ENCODE measurements at regions not wholly inside any gene's neighbourhood (a gene's known extent, or its start where the extent isn't known, plus 50 kb on each side); places are given as distances from the start of the nearest gene placed in this dataset.

- Mint-ChIP-seq H3K4me1 (no peaks in the 10 kb centered on the region), H3K27me3 (no peaks in the 10 kb centered on the region), H3K4me3 (no peak overlapping the region), H3K27ac (no peak overlapping the region), H3K36me3 (no peaks in the 10 kb centered on the region), H3K9me3 (no peaks in the 10 kb centered on the region)
- no peak for DNase-seq
- CTCF ChIA-PET, result no interaction called here
Measured at GRCh38 chr16:65878347-65878746, 488.1 kb upstream of the CDH5 start.

- Mint-ChIP-seq H3K27me3 (no peaks in the 10 kb centered on the region), H3K4me3 (no peak overlapping the region), H3K36me3 (no peaks in the 10 kb centered on the region), H3K27ac (no peak overlapping the region), H3K4me1 (no peaks in the 10 kb centered on the region), H3K9me3 (no peaks in the 10 kb centered on the region)
- CTCF ChIA-PET, result no interaction called here
- DNase-seq, result no peak
Measured at GRCh38 chr16:65876624-65877023, 489.9 kb upstream of the CDH5 start.

GRCh38 chr16:65876056-65876408 lies 490.5 kb upstream of the CDH5 start:
- H3K4me3 Mint-ChIP-seq, result no peak overlapping the region
- no peaks in the 10 kb centered on the region for H3K36me3 Mint-ChIP-seq
- no peaks in the 10 kb centered on the region for H3K4me1 Mint-ChIP-seq
- no peaks in the 10 kb centered on the region for H3K9me3 Mint-ChIP-seq
- H3K27ac Mint-ChIP-seq, result no peak overlapping the region
- no peaks in the 10 kb centered on the region for H3K27me3 Mint-ChIP-seq
- CTCF ChIA-PET, result no interaction called here
- no peak for DNase-seq

GRCh38 chr16:65875381-65876055 lies 491.0 kb upstream of the CDH5 start:
- no peaks in the 10 kb centered on the region for H3K9me3 Mint-ChIP-seq
- no peaks in the 10 kb centered on the region for H3K36me3 Mint-ChIP-seq
- DNase-seq, result no peak
- no peaks in the 10 kb centered on the region for H3K27me3 Mint-ChIP-seq
- H3K4me1 Mint-ChIP-seq, result no peaks in the 10 kb centered on the region
- CTCF ChIA-PET, result no interaction called here
- no peak overlapping the region for H3K4me3 Mint-ChIP-seq
- no peak overlapping the region for H3K27ac Mint-ChIP-seq

GRCh38 chr16:65869261-65869660 lies 497.2 kb upstream of the CDH5 start:
- no peak overlapping the region for H3K27ac Mint-ChIP-seq

GRCh38 chr16:65867276-65867960 lies 499.1 kb upstream of the CDH5 start:
- Mint-ChIP-seq H3K36me3 (no peaks in the 10 kb centered on the region), H3K4me3 (no peak overlapping the region), H3K27me3 (no peaks in the 10 kb centered on the region), H3K27ac (no peak overlapping the region), H3K4me1 (no peaks in the 10 kb centered on the region), H3K9me3 (peaks cover 10% of the 10 kb centered on the region)
- DNase-seq, result no peak
- CTCF ChIA-PET, result no interaction called here

More at GRCh38 chr16:65869261-65869660, 497.2 kb upstream of the CDH5 start:
- CTCF ChIA-PET, result no interaction called here
- Mint-ChIP-seq H3K4me1 (no peaks in the 10 kb centered on the region), H3K27me3 (no peaks in the 10 kb centered on the region), H3K9me3 (peaks cover 2% of the 10 kb centered on the region), H3K4me3 (no peak overlapping the region), H3K36me3 (no peaks in the 10 kb centered on the region)
- no peak for DNase-seq

- DNase-seq, result no peak
- CTCF ChIA-PET, result no interaction called here
- no peak overlapping the region for H3K27ac Mint-ChIP-seq
- no peaks in the 10 kb centered on the region for H3K27me3 Mint-ChIP-seq
- no peaks in the 10 kb centered on the region for H3K36me3 Mint-ChIP-seq
- no peak overlapping the region for H3K4me3 Mint-ChIP-seq
- peaks cover 12% of the 10 kb centered on the region for H3K9me3 Mint-ChIP-seq
- no peaks in the 10 kb centered on the region for H3K4me1 Mint-ChIP-seq
Measured at GRCh38 chr16:65863236-65863635, 503.3 kb upstream of the CDH5 start.

GRCh38 chr16:65861131-65861731 lies 505.3 kb upstream of the CDH5 start:
- DNase-seq, result no peak
- Mint-ChIP-seq H3K9me3 (peaks cover 12% of the 10 kb centered on the region), H3K4me1 (no peaks in the 10 kb centered on the region), H3K27ac (no peak overlapping the region), H3K36me3 (no peaks in the 10 kb centered on the region), H3K4me3 (no peak overlapping the region), H3K27me3 (no peaks in the 10 kb centered on the region)
- CTCF ChIA-PET, result no interaction called here

GRCh38 chr16:65855171-65856145 lies 511.0 kb upstream of the CDH5 start:
- no peaks in the 10 kb centered on the region for H3K9me3 Mint-ChIP-seq
- no peak overlapping the region for H3K4me3 Mint-ChIP-seq
- no peaks in the 10 kb centered on the region for H3K36me3 Mint-ChIP-seq
- peaks cover 4% of the 10 kb centered on the region for H3K27me3 Mint-ChIP-seq
- CTCF ChIA-PET, result no interaction called here
- no peak for DNase-seq
- no peaks in the 10 kb centered on the region for H3K4me1 Mint-ChIP-seq
- no peak overlapping the region for H3K27ac Mint-ChIP-seq

GRCh38 chr16:65846210-65846602 lies 520.3 kb upstream of the CDH5 start:
- no peak for DNase-seq
- no peaks in the 10 kb centered on the region for H3K36me3 Mint-ChIP-seq
- CTCF ChIA-PET, result no interaction called here
- H3K4me1 Mint-ChIP-seq, result no peaks in the 10 kb centered on the region
- peaks cover 2% of the 10 kb centered on the region for H3K9me3 Mint-ChIP-seq
- no peak overlapping the region for H3K27ac Mint-ChIP-seq
- no peak overlapping the region for H3K4me3 Mint-ChIP-seq
- H3K27me3 Mint-ChIP-seq, result no peaks in the 10 kb centered on the region

GRCh38 chr16:65845466-65846209 lies 520.9 kb upstream of the CDH5 start:
- Mint-ChIP-seq H3K9me3 (peaks cover 2% of the 10 kb centered on the region), H3K27me3 (no peaks in the 10 kb centered on the region), H3K36me3 (no peaks in the 10 kb centered on the region), H3K27ac (no peak overlapping the region), H3K4me1 (no peaks in the 10 kb centered on the region), H3K4me3 (no peak overlapping the region)
- DNase-seq, result no peak
- CTCF ChIA-PET, result no interaction called here

- CTCF ChIA-PET, result no interaction called here
Measured at GRCh38 chr16:65843941-65844340, 522.5 kb upstream of the CDH5 start.

GRCh38 chr16:65842067-65842466 lies 524.4 kb upstream of the CDH5 start:
- H3K36me3 Mint-ChIP-seq, result no peaks in the 10 kb centered on the region
- H3K9me3 Mint-ChIP-seq, result peaks cover 2% of the 10 kb centered on the region
- H3K27ac Mint-ChIP-seq, result no peak overlapping the region
- no peaks in the 10 kb centered on the region for H3K4me1 Mint-ChIP-seq
- no peaks in the 10 kb centered on the region for H3K27me3 Mint-ChIP-seq
- no peak overlapping the region for H3K4me3 Mint-ChIP-seq
- DNase-seq, result no peak
- CTCF ChIA-PET, result no interaction called here

More at GRCh38 chr16:65843941-65844340, 522.5 kb upstream of the CDH5 start:
- peaks cover 2% of the 10 kb centered on the region for H3K9me3 Mint-ChIP-seq
- H3K36me3 Mint-ChIP-seq, result no peaks in the 10 kb centered on the region
- H3K4me1 Mint-ChIP-seq, result no peaks in the 10 kb centered on the region
- H3K27ac Mint-ChIP-seq, result no peak overlapping the region
- no peak overlapping the region for H3K4me3 Mint-ChIP-seq
- DNase-seq, result no peak
- H3K27me3 Mint-ChIP-seq, result no peaks in the 10 kb centered on the region

GRCh38 chr16:65838001-65838400 lies 528.5 kb upstream of the CDH5 start:
- Mint-ChIP-seq H3K4me1 (no peaks in the 10 kb centered on the region), H3K36me3 (no peaks in the 10 kb centered on the region), H3K4me3 (no peak overlapping the region), H3K9me3 (peaks cover under 1% of the 10 kb centered on the region), H3K27me3 (no peaks in the 10 kb centered on the region), H3K27ac (no peak overlapping the region)
- CTCF ChIA-PET, result no interaction called here
- no peak for DNase-seq

Data from activated naive CD4-positive, alpha-beta T cell treated with anti-CD3 and anti-CD28 coated beads, Interleukin-2, amount 10 ng/mL, durations not matched to agents 7 days and 5 days (primary cell).